A549 (cell line): ENCODE measurements at regions not wholly inside any gene's neighbourhood (a gene's known extent, or its start where the extent isn't known, plus 50 kb on each side); places are given as distances from the start of the nearest gene placed in this dataset.

ENCODE experiments used
- ATAC-seq, 2 experiments: fragments of 200-7000 bp in 1 of 2; fragments of >200 bp in 1 of 2; cut with Nextera tagmentation in 1 of 2; cut with Tn5 transposase in 1 of 2; 3 replicates each; pipeline versions ENCODE4 v1.8.0 to v1.9.1; 2018 to 2020; ENCODE audit warnings: mild to moderate bottlenecking in 1 of 2, moderate library complexity in 1 of 2
- CTCF ChIA-PET: fragments of 300-600 bp; sonication (Branson Sonifier 250); formaldehyde crosslinking; extraction: SDS; loops from one replicate; lab custom pipeline; 2021; ENCODE audit warnings: antibody characterized with exemption, inconsistent platforms; lab: Yijun Ruan, JAX
- POLR2A ChIA-PET: fragments of 350-600 bp; formaldehyde crosslinking; extraction: SDS; loops from one replicate; lab custom pipeline; 2021; ENCODE audit warnings: antibody characterized with exemption, inconsistent platforms; lab: Yijun Ruan, JAX
- DNase-seq, 2 experiments: peaks; one replicate each; pipeline versions ENCODE4 v3.0.0 to v3.0.0-alpha.2; 2011 to 2016; ENCODE audit warnings: low read depth in 1 of 2, low spot score in 1 of 2
- FAIRE-seq: peaks from 2 replicates; lab custom pipeline; 2011; peaks lifted over from hg19 to GRCh38; lab: Jason Lieb, UNC
- H3K27ac ChIP-seq, 2 experiments: fragments of >200 bp; sonication (Bioruptor Twin); formaldehyde crosslinking; 3 replicates each; pipeline ENCODE4 v1.5.1; 2016 to 2017
- H3K4me1 ChIP-seq: fragments of >200 bp; sonication (Bioruptor Twin); formaldehyde crosslinking; 3 replicates; pipeline ENCODE4 v1.6.1; 2016
- H3K4me2 ChIP-seq: fragments of >200 bp; sonication (Bioruptor Twin); formaldehyde crosslinking; 3 replicates; pipeline ENCODE4 v1.6.1; 2016
- H3K4me3 ChIP-seq: fragments of >200 bp; sonication (Bioruptor Twin); formaldehyde crosslinking; 3 replicates; pipeline ENCODE4 v1.5.1; 2016
- H3K9me3 ChIP-seq: fragments of >200 bp; sonication (Bioruptor Twin); formaldehyde crosslinking; 3 replicates; pipeline ENCODE4 v1.6.1; 2016
- CBX2 ChIP-seq: fragments of 200-600 bp; sonication (generic); IDR thresholded peaks from 2 replicates; pipeline ENCODE4 v1.6.1; 2016; ENCODE audit warnings: low read depth, mild to moderate bottlenecking, borderline replicate concordance
- CHD2 ChIP-seq: fragments of 150-350 bp; IDR thresholded peaks from 2 replicates; pipeline ENCODE4 v1.6.1; 2014; ENCODE audit warnings: low read length; ENCODE audit not compliant: partially characterized antibody
- CHD4 ChIP-seq: fragments of 200-600 bp; sonication (generic); IDR thresholded peaks from 2 replicates; pipeline ENCODE4 v1.6.1; 2016; ENCODE audit warnings: antibody characterized with exemption, mild to moderate bottlenecking, borderline replicate concordance
- E2F6 ChIP-seq: IDR thresholded peaks from 2 replicates; pipeline ENCODE4 v1.6.1; 2012; ENCODE audit warnings: low read depth, borderline replicate concordance
- EHMT2 ChIP-seq: fragments of 200-600 bp; sonication (generic); IDR thresholded peaks from 2 replicates; pipeline ENCODE4 v1.6.1; 2016; ENCODE audit warnings: antibody characterized with exemption, low read depth, mild to moderate bottlenecking, moderate library complexity
- HEYL ChIP-seq: fragments of 250-450 bp; sonication (Bioruptor Pico); IDR thresholded peaks from 2 replicates; pipeline ENCODE4 v1.8.0; 2021; ENCODE audit warnings: mild to moderate bottlenecking, moderate library complexity
- KDM1A ChIP-seq: fragments of 200-600 bp; sonication (generic); IDR thresholded peaks from 2 replicates; pipeline ENCODE4 v1.6.1; 2016; ENCODE audit warnings: low read depth, mild to moderate bottlenecking
- MAFK ChIP-seq: fragments of 450-650 bp; IDR thresholded peaks from 2 replicates; pipeline ENCODE4 v1.6.1; 2014; ENCODE audit not compliant: partially characterized antibody
- MAX ChIP-seq: IDR thresholded peaks from 2 replicates; pipeline ENCODE4 v1.6.1; 2012
- MYC ChIP-seq: IDR thresholded peaks from 2 replicates; pipeline ENCODE4 v1.6.1; 2012; ENCODE audit warnings: mild to moderate bottlenecking, inconsistent platforms, low read length, improper control_type of control experiment, borderline replicate concordance
- PHF8 ChIP-seq: fragments of 200-600 bp; sonication (generic); IDR thresholded peaks from 2 replicates; pipeline ENCODE4 v1.6.1; 2016; ENCODE audit warnings: low read depth, mild to moderate bottlenecking, antibody characterized with exemption, moderate library complexity, borderline replicate concordance
- RAD21 ChIP-seq, 2 experiments: fragments of >200 bp in 1 of 2; sonication (Bioruptor Twin) in 1 of 2; formaldehyde crosslinking in 1 of 2; IDR thresholded peaks in 1 of 2; conservative IDR thresholded peaks in 1 of 2; 2 replicates in 1 of 2; 3 replicates in 1 of 2; pipeline ENCODE4 v1.6.1; 2012 to 2018; ENCODE audit warnings: inconsistent platforms in 1 of 2
- RCOR1 ChIP-seq: fragments of 150-350 bp; IDR thresholded peaks from 2 replicates; pipeline ENCODE4 v1.6.1; 2014; ENCODE audit warnings: antibody characterized with exemption, low read length, low read depth
- RFX5 ChIP-seq: fragments of 450-650 bp; IDR thresholded peaks from 2 replicates; pipeline ENCODE4 v1.7.1; 2014; ENCODE audit warnings: antibody characterized with exemption, mild to moderate bottlenecking, moderate library complexity
- RNF2 ChIP-seq: fragments of 200-600 bp; sonication (generic); IDR thresholded peaks from 2 replicates; pipeline ENCODE4 v1.6.1; 2016; ENCODE audit warnings: low read depth, mild to moderate bottlenecking, antibody characterized with exemption, moderate library complexity, borderline replicate concordance
- SMC3 ChIP-seq: fragments of >200 bp; sonication (Bioruptor Twin); formaldehyde crosslinking; IDR thresholded peaks from 3 replicates; pipeline ENCODE4 v1.6.1; 2018; ENCODE audit warnings: inconsistent platforms
- SREBF2 ChIP-seq: fragments of 450-650 bp; IDR thresholded peaks from 2 replicates; pipeline ENCODE4 v1.6.1; 2014; ENCODE audit warnings: mild to moderate bottlenecking, moderate library complexity
- TFCP2L1 ChIP-seq: fragments of 250-450 bp; sonication (Bioruptor Pico); IDR thresholded peaks from 2 replicates; pipeline ENCODE4 v1.5.0; 2021; ENCODE audit warnings: mild to moderate bottlenecking
- USF2 ChIP-seq: fragments of 450-650 bp; IDR thresholded peaks from 2 replicates; pipeline ENCODE4 v1.6.1; 2014; ENCODE audit warnings: antibody characterized with exemption
- ZSCAN20 ChIP-seq: fragments of 250-450 bp; sonication (Bioruptor Pico); IDR thresholded peaks from 2 replicates; pipeline ENCODE4 v1.8.0; 2022; ENCODE audit warnings: mild to moderate bottlenecking, moderate library complexity
- WGBS: methylation state at CpG from one replicate; pipeline ENCODE4 v1.1.6; 2017; ENCODE audit errors: missing lambda C conversion rate; 5-methylcytosine and 5-hydroxymethylcytosine counted together
- TF ChIP-seq, protein P1 (sequence below): fragments of 250-450 bp; sonication (Bioruptor Pico); IDR thresholded peaks from 2 replicates; pipeline ENCODE4 v1.5.0; 2021; ENCODE audit warnings: mild to moderate bottlenecking, moderate library complexity, borderline replicate concordance
- TF ChIP-seq, protein P2 (sequence below): fragments of >200 bp; sonication (Bioruptor Twin); formaldehyde crosslinking; IDR thresholded peaks from 3 replicates; pipeline ENCODE4 v1.5.1; 2016

GRCh38 chr6:95352064-95352795 is 225.1 kb upstream of the MANEA start:
- FAIRE-seq: no peak
- no peak for TF ChIP-seq ZSCAN20 (CRISPR knock-in tag)
- no peak for TF ChIP-seq CHD2
- TF ChIP-seq RAD21 (conservative IDR thresholded peaks at IDR 0.05 in 1 of 2, IDR thresholded peaks at IDR 0.05 in 1 of 2): no peak
- TF ChIP-seq RCOR1: no peak
- no peak for TF ChIP-seq USF2
- TF ChIP-seq MAX: no peak
- no peak for TF ChIP-seq HEYL (CRISPR knock-in tag)
- no peak for TF ChIP-seq MAFK
- CTCF ChIA-PET: no interaction called here

GRCh38 chr6:95354551-95354950 is 222.8 kb upstream of the MANEA start:
- no peak for DNase-seq
- CTCF ChIA-PET: no interaction called here
- Histone ChIP-seq H3K4me2 (no peak overlapping the region), H3K27ac (no peak overlapping the region), H3K9me3 (no peaks in the 10 kb centered on the region), H3K4me3 (no peak overlapping the region), H3K4me1 (no peaks in the 10 kb centered on the region)
- POLR2A ChIA-PET: no interaction called here
- no peak for TF ChIP-seq CHD4
- no peak for TF ChIP-seq EHMT2
- TF ChIP-seq RNF2: no peak
- TF ChIP-seq ZSCAN20 (CRISPR knock-in tag): no peak
- no peak for TF ChIP-seq E2F6
- TF ChIP-seq RFX5: no peak
- TF ChIP-seq SMC3: no peak
- no peak for TF ChIP-seq PHF8
- TF ChIP-seq TFCP2L1 (CRISPR knock-in tag): no peak
- TF ChIP-seq CBX2: no peak
- TF ChIP-seq, protein P1, sequence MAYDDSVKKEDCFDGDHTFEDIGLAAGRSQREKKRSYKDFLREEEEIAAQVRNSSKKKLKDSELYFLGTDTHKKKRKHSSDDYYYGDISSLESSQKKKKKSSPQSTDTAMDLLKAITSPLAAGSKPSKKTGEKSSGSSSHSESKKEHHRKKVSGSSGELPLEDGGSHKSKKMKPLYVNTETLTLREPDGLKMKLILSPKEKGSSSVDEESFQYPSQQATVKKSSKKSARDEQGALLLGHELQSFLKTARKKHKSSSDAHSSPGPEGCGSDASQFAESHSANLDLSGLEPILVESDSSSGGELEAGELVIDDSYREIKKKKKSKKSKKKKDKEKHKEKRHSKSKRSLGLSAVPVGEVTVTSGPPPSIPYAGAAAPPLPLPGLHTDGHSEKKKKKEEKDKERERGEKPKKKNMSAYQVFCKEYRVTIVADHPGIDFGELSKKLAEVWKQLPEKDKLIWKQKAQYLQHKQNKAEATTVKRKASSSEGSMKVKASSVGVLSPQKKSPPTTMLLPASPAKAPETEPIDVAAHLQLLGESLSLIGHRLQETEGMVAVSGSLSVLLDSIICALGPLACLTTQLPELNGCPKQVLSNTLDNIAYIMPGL: no peak
- no peak for TF ChIP-seq SREBF2
- TF ChIP-seq MYC: no peak
- TF ChIP-seq USF2: no peak
- TF ChIP-seq, protein P2, sequence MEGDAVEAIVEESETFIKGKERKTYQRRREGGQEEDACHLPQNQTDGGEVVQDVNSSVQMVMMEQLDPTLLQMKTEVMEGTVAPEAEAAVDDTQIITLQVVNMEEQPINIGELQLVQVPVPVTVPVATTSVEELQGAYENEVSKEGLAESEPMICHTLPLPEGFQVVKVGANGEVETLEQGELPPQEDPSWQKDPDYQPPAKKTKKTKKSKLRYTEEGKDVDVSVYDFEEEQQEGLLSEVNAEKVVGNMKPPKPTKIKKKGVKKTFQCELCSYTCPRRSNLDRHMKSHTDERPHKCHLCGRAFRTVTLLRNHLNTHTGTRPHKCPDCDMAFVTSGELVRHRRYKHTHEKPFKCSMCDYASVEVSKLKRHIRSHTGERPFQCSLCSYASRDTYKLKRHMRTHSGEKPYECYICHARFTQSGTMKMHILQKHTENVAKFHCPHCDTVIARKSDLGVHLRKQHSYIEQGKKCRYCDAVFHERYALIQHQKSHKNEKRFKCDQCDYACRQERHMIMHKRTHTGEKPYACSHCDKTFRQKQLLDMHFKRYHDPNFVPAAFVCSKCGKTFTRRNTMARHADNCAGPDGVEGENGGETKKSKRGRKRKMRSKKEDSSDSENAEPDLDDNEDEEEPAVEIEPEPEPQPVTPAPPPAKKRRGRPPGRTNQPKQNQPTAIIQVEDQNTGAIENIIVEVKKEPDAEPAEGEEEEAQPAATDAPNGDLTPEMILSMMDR: no peak
- no peak for TF ChIP-seq KDM1A
- 22% methylated on average over 7 of the region's 10 CpGs for WGBS
- no peak for ATAC-seq
- FAIRE-seq: no peak

More at GRCh38 chr6:95352064-95352795, 225.1 kb upstream of the MANEA start:
- ATAC-seq: no peak
- Histone ChIP-seq H3K4me3 (no peak overlapping the region), H3K27ac (no peak overlapping the region), H3K9me3 (no peaks in the 10 kb centered on the region), H3K4me2 (no peak overlapping the region), H3K4me1 (no peaks in the 10 kb centered on the region)
- DNase-seq: no peak
- WGBS: 11% methylated on average over 3 of the region's 3 CpGs
- POLR2A ChIA-PET: no interaction called here
